ENCODE measurements at regions not wholly inside any gene's neighbourhood (a gene's known extent, or its start where the extent isn't known, plus 50 kb on each side); places are given as distances from the start of the nearest gene placed in this dataset.

- DNase-seq (ENCODE audit: low read depth): no peak
- TF ChIP-seq, protein P1, sequence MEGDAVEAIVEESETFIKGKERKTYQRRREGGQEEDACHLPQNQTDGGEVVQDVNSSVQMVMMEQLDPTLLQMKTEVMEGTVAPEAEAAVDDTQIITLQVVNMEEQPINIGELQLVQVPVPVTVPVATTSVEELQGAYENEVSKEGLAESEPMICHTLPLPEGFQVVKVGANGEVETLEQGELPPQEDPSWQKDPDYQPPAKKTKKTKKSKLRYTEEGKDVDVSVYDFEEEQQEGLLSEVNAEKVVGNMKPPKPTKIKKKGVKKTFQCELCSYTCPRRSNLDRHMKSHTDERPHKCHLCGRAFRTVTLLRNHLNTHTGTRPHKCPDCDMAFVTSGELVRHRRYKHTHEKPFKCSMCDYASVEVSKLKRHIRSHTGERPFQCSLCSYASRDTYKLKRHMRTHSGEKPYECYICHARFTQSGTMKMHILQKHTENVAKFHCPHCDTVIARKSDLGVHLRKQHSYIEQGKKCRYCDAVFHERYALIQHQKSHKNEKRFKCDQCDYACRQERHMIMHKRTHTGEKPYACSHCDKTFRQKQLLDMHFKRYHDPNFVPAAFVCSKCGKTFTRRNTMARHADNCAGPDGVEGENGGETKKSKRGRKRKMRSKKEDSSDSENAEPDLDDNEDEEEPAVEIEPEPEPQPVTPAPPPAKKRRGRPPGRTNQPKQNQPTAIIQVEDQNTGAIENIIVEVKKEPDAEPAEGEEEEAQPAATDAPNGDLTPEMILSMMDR (IDR thresholded peaks at IDR 0.05; ENCODE audit: insufficient read depth, low read depth, low read length, missing control alignments): no peak
- H3K4me3 ChIP-seq (ENCODE audit: low read depth, low read length): no peak overlapping the region
Measured at GRCh38 chr15:69805248-69805953, 292.3 kb downstream of the TLE3 start.

DNA sequence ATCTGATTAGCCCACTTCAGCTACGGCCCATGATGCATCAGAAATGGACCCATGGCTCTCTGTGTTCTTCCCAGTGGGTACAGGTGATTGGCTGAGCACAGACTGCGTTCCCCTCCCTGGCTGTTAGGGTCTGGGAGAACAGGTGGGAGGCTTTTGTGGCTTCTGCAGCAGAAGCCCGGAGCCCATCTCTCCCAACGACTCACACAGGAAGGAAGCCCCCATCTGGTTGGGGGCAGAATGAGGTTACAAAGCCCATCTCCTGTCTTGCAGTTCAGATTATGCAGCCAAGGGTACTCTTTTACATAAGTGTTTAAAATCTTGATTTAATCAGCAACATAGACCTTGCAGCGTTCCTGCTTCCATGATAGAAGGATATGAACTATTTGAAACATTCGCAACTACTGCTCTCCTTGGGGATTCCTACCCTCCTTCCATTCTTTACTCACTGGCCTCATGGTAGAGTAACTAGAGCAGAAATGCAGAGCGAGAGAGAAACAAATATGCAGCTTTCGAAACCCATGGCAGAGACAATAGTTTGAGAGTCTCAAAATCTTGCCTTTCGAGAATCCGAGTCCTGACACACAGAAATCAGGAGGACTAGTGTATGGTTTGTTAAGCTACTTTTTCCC lies 291.3 kb downstream of the TLE3 start:
- no peak overlapping the region for H3K4me3 ChIP-seq (ENCODE audit: low read depth, low read length)
- DNase-seq (ENCODE audit: low read depth): no peak
- TF ChIP-seq, protein P1 (IDR thresholded peaks at IDR 0.05; ENCODE audit: insufficient read depth, low read depth, low read length, missing control alignments): no peak

GRCh38 chr15:69807721-69808120 lies 290.0 kb downstream of the TLE3 start:
- no peak for DNase-seq (ENCODE audit: low read depth)
- H3K4me3 ChIP-seq (ENCODE audit: low read depth, low read length): no peak overlapping the region
- TF ChIP-seq, protein P1 (IDR thresholded peaks at IDR 0.05; ENCODE audit: insufficient read depth, low read depth, low read length, missing control alignments): no peak

DNA sequence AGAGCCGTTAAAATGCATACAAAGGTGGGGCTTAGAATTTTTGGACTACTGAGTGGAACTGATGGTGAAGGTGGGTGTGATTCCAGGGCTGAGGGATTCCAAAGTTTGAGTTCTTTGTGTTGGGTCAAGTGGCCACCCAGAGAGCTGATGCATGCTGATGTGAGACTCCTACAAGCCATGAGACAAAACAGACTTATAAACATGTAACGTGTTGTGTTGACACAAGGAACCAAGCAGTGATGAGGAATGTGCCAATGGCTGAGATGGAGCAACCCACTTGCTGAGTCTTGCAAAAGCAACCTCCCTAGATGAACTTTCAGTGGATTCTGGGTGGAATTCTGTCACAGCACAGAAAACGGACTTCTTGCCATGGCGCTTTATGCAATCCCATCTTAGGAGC lies 289.0 kb downstream of the TLE3 start:
- TF ChIP-seq, protein P1 (IDR thresholded peaks at IDR 0.05; ENCODE audit: insufficient read depth, low read depth, low read length, missing control alignments): no peak
- DNase-seq (ENCODE audit: low read depth): no peak
- no peak overlapping the region for H3K4me3 ChIP-seq (ENCODE audit: low read depth, low read length)

DNA sequence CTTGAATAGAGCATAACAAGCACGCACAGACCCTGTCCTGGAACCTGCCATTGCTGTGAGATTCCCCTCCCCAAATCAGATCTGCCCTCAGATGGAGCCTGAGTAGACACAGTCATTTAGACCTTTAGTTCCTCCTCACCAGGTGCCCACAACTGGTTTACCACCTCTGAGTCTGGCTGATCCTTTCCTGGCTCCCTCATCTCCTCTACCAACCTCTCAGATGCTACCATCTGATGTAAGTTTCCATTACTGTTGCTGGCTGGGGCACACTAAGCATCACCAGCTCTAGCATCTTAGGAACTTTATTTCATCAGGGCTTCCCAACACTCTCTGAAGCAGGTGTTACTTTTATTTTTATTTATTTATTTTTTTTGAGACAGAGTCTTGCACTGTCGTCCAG lies 288.3 kb downstream of the TLE3 start:
- TF ChIP-seq, protein P1 (IDR thresholded peaks at IDR 0.05; ENCODE audit: insufficient read depth, low read depth, low read length, missing control alignments): no peak
- no peak overlapping the region for H3K4me3 ChIP-seq (ENCODE audit: low read depth, low read length)
- no peak for DNase-seq (ENCODE audit: low read depth)

DNA sequence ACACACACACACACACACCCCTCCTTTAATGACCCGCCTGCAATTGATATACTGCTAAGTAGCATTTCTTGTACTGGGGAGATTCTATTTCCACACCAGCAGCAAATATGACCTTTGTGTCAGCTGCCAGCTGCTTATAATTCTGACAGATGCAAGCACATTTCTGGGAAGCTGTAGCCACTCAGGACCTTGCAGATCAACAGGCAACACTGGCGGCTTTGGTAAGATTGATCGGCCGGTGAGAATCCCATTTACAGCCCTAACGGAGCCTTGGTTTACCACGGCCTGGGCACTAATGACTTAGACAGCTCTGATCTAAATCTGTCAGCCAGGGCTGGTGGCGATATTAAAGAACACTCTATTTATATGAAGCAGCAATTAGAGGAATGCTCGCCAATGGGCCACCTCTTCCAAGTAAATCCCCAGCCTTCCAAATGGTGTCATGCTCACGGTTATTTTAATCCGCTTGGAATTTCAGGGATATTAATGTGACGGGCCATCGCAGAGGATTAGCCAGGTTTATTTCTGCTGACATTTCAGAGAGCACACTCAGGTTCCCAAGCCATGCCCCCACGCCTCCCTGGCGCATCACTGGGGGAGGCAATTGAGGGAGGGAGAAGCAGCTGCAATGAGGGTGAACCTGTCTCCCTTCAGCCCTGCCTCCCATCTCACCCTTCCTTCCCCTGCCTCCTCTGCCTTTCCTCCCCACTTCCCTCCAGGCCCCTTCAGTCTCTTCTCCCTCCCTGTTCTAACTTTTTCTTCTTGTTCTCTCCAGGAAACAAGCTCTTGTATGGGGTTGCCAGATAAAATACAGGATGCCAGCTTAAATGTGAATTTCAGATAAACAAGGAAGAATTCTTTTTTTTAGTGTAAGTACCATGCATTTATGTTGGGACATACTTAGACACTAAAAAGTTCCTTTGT lies 287.0 kb downstream of the TLE3 start:
- TF ChIP-seq, protein P1 (IDR thresholded peaks at IDR 0.05; ENCODE audit: insufficient read depth, low read depth, low read length, missing control alignments): no peak
- H3K4me3 ChIP-seq (ENCODE audit: low read depth, low read length): no peak overlapping the region
- DNase-seq (ENCODE audit: low read depth): no peak

Data from GM12865 (cell line).